WTC11 (cell line): ENCODE measurements at regions not wholly inside any gene's neighbourhood (a gene's known extent, or its start where the extent isn't known, plus 50 kb on each side); places are given as distances from the start of the nearest gene placed in this dataset.

Experiments used
- ATAC-seq: fragments of 200-7000 bp; cut with Tn5 transposase; 2 replicates; pipeline ENCODE4 v1.10.0; 2021; ENCODE audit warnings: mild to moderate bottlenecking, moderate library complexity
- CTCF ChIA-PET: fragments of 300-600 bp; sonication (Branson Sonifier 250); formaldehyde crosslinking; loops from one replicate; lab custom pipeline; 2021; ENCODE audit warnings: antibody characterized with exemption; lab: Charles Lee
- POLR2A ChIA-PET: fragments of 350-600 bp; sonication (Branson Sonifier 250); formaldehyde crosslinking; loops from one replicate; lab custom pipeline; 2021; ENCODE audit warnings: antibody characterized with exemption; lab: Charles Lee
- DNase-seq: peaks from one replicate; pipeline ENCODE4 v3.0.0; 2021; ENCODE audit warnings: low spot score
- H3K27ac Mint-ChIP-seq: 2 replicates; pipeline ENCODE4 v1.8.0; 2021; ENCODE audit warnings: mixed read lengths
- H3K27me3 Mint-ChIP-seq: 2 replicates; pipeline ENCODE4 v1.8.0; 2021; ENCODE audit warnings: low read depth, mild to moderate bottlenecking, moderate library complexity, mixed read lengths
- H3K36me3 Mint-ChIP-seq: 2 replicates; pipeline ENCODE4 v1.8.0; 2021; ENCODE audit warnings: mixed read lengths
- H3K4me1 Mint-ChIP-seq: 2 replicates; pipeline ENCODE4 v1.8.0; 2022; ENCODE audit warnings: mixed read lengths
- H3K4me3 Mint-ChIP-seq: 2 replicates; pipeline ENCODE4 v1.8.0; 2021; ENCODE audit warnings: mild to moderate bottlenecking, moderate library complexity, mixed read lengths
- H3K9me3 Mint-ChIP-seq: 2 replicates; pipeline ENCODE4 v1.8.0; 2021; ENCODE audit warnings: mixed read lengths
- AR ChIP-seq: fragments of 250-450 bp; sonication (Bioruptor Pico); IDR thresholded peaks from 2 replicates; pipeline ENCODE4 v1.9.0; 2021; ENCODE audit warnings: mild to moderate bottlenecking
- ATF3 ChIP-seq: sonication (generic); formaldehyde crosslinking; conservative IDR thresholded peaks from 2 replicates; pipeline ENCODE4 v1.8.1; 2022; ENCODE audit warnings: mild to moderate bottlenecking, missing genetic modification reagents
- EMX1 ChIP-seq: fragments of 250-450 bp; sonication (Bioruptor Pico); IDR thresholded peaks from 2 replicates; pipeline ENCODE4 v1.8.0; 2021; ENCODE audit warnings: mild to moderate bottlenecking
- ESRRA ChIP-seq: sonication (generic); formaldehyde crosslinking; IDR thresholded peaks from 2 replicates; pipeline ENCODE4 v1.8.1; 2022; ENCODE audit warnings: mild to moderate bottlenecking, missing genetic modification reagents, borderline replicate concordance
- FOXJ3 ChIP-seq: sonication (generic); formaldehyde crosslinking; IDR thresholded peaks from 2 replicates; pipeline ENCODE4 v1.9.0; 2021; ENCODE audit warnings: missing genetic modification reagents, mild to moderate bottlenecking, borderline replicate concordance
- FOXP4 ChIP-seq: sonication (generic); formaldehyde crosslinking; IDR thresholded peaks from 2 replicates; pipeline ENCODE4 v1.8.0; 2022; ENCODE audit warnings: mild to moderate bottlenecking, missing genetic modification reagents
- HMGA2 ChIP-seq: fragments of 250-450 bp; sonication (Bioruptor Pico); IDR thresholded peaks from 2 replicates; pipeline ENCODE4 v1.4.0; 2021; ENCODE audit warnings: mild to moderate bottlenecking, moderate library complexity
- HMGXB4 ChIP-seq: sonication (generic); formaldehyde crosslinking; IDR thresholded peaks from 2 replicates; pipeline ENCODE4 v1.8.1; 2023; ENCODE audit warnings: mild to moderate bottlenecking, moderate library complexity, missing genetic modification reagents
- IRF1 ChIP-seq: sonication (generic); formaldehyde crosslinking; IDR thresholded peaks from 2 replicates; pipeline ENCODE4 v1.8.0; 2023; ENCODE audit warnings: missing genetic modification reagents
- IRF2 ChIP-seq: sonication (generic); formaldehyde crosslinking; IDR thresholded peaks from 2 replicates; pipeline ENCODE4 v1.8.0; 2022; ENCODE audit warnings: low read depth, missing genetic modification reagents, borderline replicate concordance
- JUN ChIP-seq: sonication (generic); formaldehyde crosslinking; IDR thresholded peaks from 2 replicates; pipeline ENCODE4 v1.8.0; 2023; ENCODE audit warnings: mild to moderate bottlenecking, missing genetic modification reagents
- MXD4 ChIP-seq: fragments of 250-450 bp; sonication (Bioruptor Pico); IDR thresholded peaks from 2 replicates; pipeline ENCODE4 v1.8.0; 2021; ENCODE audit warnings: mild to moderate bottlenecking, moderate library complexity, borderline replicate concordance
- MYBL2 ChIP-seq: sonication (generic); formaldehyde crosslinking; IDR thresholded peaks from 2 replicates; pipeline ENCODE4 v1.8.1; 2023; ENCODE audit warnings: mild to moderate bottlenecking, moderate library complexity, missing genetic modification reagents
- NFYB ChIP-seq: sonication (generic); formaldehyde crosslinking; conservative IDR thresholded peaks from 2 replicates; pipeline ENCODE4 v1.8.0; 2022; ENCODE audit warnings: low read depth, missing genetic modification reagents
- PREB ChIP-seq: sonication (generic); formaldehyde crosslinking; IDR thresholded peaks from 2 replicates; pipeline ENCODE4 v1.8.1; 2022; ENCODE audit warnings: mild to moderate bottlenecking, missing genetic modification reagents, moderate library complexity, borderline replicate concordance
- STAT6 ChIP-seq: sonication (generic); formaldehyde crosslinking; conservative IDR thresholded peaks from 2 replicates; pipeline ENCODE4 v1.8.1; 2023; ENCODE audit warnings: mild to moderate bottlenecking, low read depth, missing genetic modification reagents, moderate library complexity
- TCF7 ChIP-seq: sonication (generic); formaldehyde crosslinking; IDR thresholded peaks from 2 replicates; pipeline ENCODE4 v1.8.0; 2022; ENCODE audit warnings: mild to moderate bottlenecking, low read depth, missing genetic modification reagents, moderate library complexity
- TEAD1 ChIP-seq: sonication (generic); formaldehyde crosslinking; IDR thresholded peaks from 2 replicates; pipeline ENCODE4 v1.8.0; 2022; ENCODE audit warnings: mild to moderate bottlenecking, missing genetic modification reagents
- ZNF219 ChIP-seq: sonication (generic); formaldehyde crosslinking; IDR thresholded peaks from 2 replicates; pipeline ENCODE4 v1.8.0; 2023; ENCODE audit warnings: missing genetic modification reagents, mild to moderate bottlenecking, borderline replicate concordance
- ZNF416 ChIP-seq: fragments of 250-450 bp; sonication (Bioruptor Pico); IDR thresholded peaks from 2 replicates; pipeline ENCODE4 v1.9.0; 2021; ENCODE audit warnings: mild to moderate bottlenecking, inconsistent platforms
- ZNF423 ChIP-seq: fragments of 250-450 bp; sonication (Bioruptor Pico); IDR thresholded peaks from 2 replicates; pipeline ENCODE4 v2.1.2; 2022; ENCODE audit warnings: mild to moderate bottlenecking, moderate library complexity
- ZNF512 ChIP-seq: sonication (generic); formaldehyde crosslinking; IDR thresholded peaks from 2 replicates; pipeline ENCODE4 v1.8.1; 2022; ENCODE audit warnings: missing genetic modification reagents, borderline replicate concordance
- ZNF671 ChIP-seq: fragments of 250-450 bp; sonication (Bioruptor Pico); IDR thresholded peaks from 2 replicates; pipeline ENCODE4 v1.8.0; 2021; ENCODE audit warnings: mild to moderate bottlenecking

GRCh38 chr6:43853066-43853650 is 83.1 kb downstream of the VEGFA start (continued):
- TF ChIP-seq ZNF219 (CRISPR knock-in tag): no peak
- TF ChIP-seq ZNF416 (CRISPR knock-in tag): no peak
- no peak for TF ChIP-seq ATF3 (CRISPR knock-in tag)
- no peak for TF ChIP-seq HMGXB4 (CRISPR knock-in tag)
- TF ChIP-seq IRF2 (CRISPR knock-in tag): no peak
- TF ChIP-seq AR (CRISPR knock-in tag): no peak
- no peak for TF ChIP-seq TCF7
- TF ChIP-seq STAT6 (CRISPR knock-in tag): no peak
- no peak for TF ChIP-seq HMGA2
- TF ChIP-seq ZNF423 (CRISPR knock-in tag): no peak
- no peak for TF ChIP-seq ESRRA
- TF ChIP-seq FOXJ3 (CRISPR knock-in tag): no peak

- ATAC-seq: no peak
- Mint-ChIP-seq H3K4me1 (peaks cover 14% of the 10 kb centered on the region), H3K27me3 (no peaks in the 10 kb centered on the region), H3K27ac (no peak overlapping the region), H3K4me3 (no peak overlapping the region), H3K36me3 (no peaks in the 10 kb centered on the region), H3K9me3 (no peaks in the 10 kb centered on the region)
- CTCF ChIA-PET: no interaction called here
- DNase-seq: no peak
- POLR2A ChIA-PET: no interaction called here
- TF ChIP-seq MYBL2: no peak
- no peak for TF ChIP-seq FOXP4 (CRISPR knock-in tag)
- no peak for TF ChIP-seq EMX1
- no peak for TF ChIP-seq NFYB (CRISPR knock-in tag)
- TF ChIP-seq ZNF512: no peak
- no peak for TF ChIP-seq MXD4
- no peak for TF ChIP-seq TCF7
- TF ChIP-seq JUN (CRISPR knock-in tag): no peak
- TF ChIP-seq ZNF671 (CRISPR knock-in tag): no peak
- TF ChIP-seq PREB (CRISPR knock-in tag): no peak
- no peak for TF ChIP-seq TEAD1 (CRISPR knock-in tag)
- no peak for TF ChIP-seq IRF1
- no peak for TF ChIP-seq FOXJ3 (CRISPR knock-in tag)
Measured at GRCh38 chr6:43852350-43852864, 82.4 kb downstream of the VEGFA start.
